ENCODE measurements at regions not wholly inside any gene's neighbourhood (a gene's known extent, or its start where the extent isn't known, plus 50 kb on each side); places are given as distances from the start of the nearest gene placed in this dataset.

GRCh38 chr4:15186806-15187205 is 184.5 kb downstream of the CPEB2 start:
- TF ChIP-seq CTCF (IDR thresholded peaks at IDR 0.05; ENCODE audit: insufficient read depth, low read depth, low read length) (no peak), EZH2 (IDR thresholded peaks at IDR 0.05; ENCODE audit: insufficient read depth, low read length) (no peak)

Data from astrocyte (in vitro differentiated cells and primary cell).